GM12892 (cell line): ENCODE measurements at regions not wholly inside any gene's neighbourhood (a gene's known extent, or its start where the extent isn't known, plus 50 kb on each side); places are given as distances from the start of the nearest gene placed in this dataset.

Experiments
- POLR2A ChIP-seq: IDR thresholded peaks from 2 replicates; pipeline ENCODE4 v1.6.1; 2011; ENCODE audit warnings: low read depth, low read length, control low read depth
- POLR2AphosphoS5 ChIP-seq: IDR thresholded peaks from 2 replicates; pipeline ENCODE4 v1.6.1; 2011; ENCODE audit warnings: low read depth, low read length, control low read depth
- TAF1 ChIP-seq: IDR thresholded peaks from 2 replicates; pipeline ENCODE4 v1.6.1; 2011; ENCODE audit warnings: low read depth, mild to moderate bottlenecking, control low read depth, low read length, borderline replicate concordance

DNA sequence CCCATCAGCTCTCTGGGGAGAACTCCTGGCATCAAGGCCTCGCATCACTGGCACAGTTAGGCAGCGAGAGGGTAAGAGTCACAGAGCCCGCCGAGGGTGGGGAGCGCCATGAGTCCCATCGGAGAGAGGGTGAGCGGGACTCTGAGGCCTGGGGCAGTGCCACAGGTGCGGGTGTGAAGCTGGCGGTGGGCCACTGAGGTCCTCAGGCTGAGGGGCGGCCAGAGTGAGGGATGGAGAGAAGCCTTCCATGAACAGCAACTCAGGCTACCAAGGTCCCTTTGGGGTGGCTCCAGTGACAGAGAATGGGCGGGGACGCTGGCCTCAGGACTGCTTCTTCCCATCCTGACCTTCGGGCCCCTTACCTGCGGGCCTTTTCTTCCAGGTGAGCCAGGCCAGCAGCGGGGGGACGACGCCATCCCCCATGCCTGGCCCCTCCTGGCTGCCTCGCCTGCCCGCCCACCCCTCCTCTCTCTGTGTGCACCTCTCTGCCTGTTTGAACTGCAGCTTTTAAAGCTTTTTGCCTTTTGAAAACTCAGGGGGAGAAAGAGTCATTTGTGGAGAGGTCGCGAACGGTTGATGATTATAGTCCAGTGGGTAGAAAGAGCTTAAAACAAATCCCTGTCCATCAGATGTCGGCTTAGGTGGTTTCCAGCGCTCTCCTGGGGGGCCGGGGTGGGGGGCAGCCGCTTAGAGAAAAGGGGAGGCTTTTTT lies 149.3 kb upstream of the GSE1 start:
- TF ChIP-seq POLR2A: no peak
- TF ChIP-seq POLR2AphosphoS5: no peak
- TF ChIP-seq TAF1: no peak
